ENCODE measurements at regions not wholly inside any gene's neighbourhood (a gene's known extent, or its start where the extent isn't known, plus 50 kb on each side); places are given as distances from the start of the nearest gene placed in this dataset.

DNA sequence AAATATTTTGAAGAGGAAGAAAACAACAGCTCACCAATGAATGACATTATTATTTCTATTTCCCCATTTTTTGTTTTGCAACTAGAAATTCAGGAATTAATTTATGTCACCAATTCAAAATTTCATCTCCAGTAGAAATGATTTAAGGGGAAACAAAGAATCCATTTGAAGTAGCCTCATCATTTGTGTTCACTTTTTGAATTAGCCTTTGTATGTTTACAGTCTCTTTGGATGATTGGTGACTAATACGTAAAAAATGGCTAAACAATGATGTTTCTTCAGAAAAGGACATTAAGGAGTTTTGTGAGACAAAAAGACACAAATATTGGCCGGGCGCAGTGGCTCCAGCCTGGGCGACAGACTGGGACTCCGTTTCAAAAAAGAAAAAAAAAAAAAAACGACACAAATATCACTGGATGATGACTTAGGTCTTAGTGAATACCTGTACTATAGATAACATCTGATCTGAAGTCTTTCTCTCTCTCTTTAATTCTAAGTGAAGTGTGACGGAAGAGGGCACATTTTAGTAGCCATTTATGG, 313.2 kb downstream of the PIK3C3 start:
- DNase-seq (ENCODE audit: low read depth): no peak

DNA sequence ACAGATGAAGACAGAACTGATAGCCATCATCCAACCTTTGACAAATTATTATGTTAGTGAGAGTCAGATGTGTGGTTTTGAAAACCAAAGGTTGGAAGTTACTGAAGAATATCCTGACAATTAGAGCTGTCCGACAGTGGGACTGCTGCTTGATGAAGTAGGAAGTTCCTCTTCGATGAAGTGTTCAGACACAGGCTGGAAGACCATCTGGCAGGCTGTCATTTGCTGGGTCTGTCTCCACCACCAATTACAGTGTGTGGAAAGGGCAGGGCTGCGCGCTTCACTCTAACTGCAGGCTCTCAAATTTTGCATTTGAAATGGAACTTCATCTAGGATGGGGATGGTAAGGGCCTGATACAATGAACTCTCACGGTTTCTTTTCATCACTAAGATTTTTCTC, 313.8 kb downstream of the PIK3C3 start:
- DNase-seq (ENCODE audit: low read depth): no peak

DNA sequence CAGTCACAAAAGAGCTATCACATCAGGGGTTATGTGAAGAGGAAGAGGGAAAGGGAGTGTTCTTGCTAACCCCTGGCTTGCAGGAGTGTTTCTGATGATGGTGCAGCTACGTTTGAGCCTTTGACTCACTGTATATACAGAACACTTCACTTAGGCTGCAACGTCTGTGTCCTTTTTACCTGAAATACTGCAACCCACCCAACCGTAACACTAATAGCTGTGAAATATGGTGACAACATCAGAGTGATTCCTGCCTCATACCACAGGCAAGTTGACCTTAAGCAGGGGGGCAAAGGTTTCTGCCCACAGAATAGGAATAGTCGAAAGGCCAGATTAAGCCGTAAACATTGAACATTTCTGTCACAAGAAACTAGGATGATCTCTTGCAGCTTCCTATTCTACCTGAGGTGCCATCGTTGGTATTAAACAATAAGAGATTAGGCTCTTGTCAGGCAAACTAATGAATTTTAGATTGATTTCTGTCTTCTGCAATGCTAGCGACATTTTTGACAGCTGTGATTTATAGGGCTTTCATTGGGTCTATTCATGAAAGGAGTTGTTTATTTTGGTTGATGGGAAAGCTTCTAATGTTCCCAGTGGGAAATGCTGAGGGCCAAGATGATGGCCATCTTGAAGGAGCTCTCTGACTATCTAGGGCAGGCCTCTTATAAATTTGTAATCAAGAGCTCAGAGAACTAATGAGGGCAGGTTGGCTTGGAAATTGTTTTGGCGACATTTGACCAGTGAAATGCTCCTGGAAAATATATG, 316.8 kb downstream of the PIK3C3 start:
- DNase-seq (ENCODE audit: low read depth): no peak

DNA sequence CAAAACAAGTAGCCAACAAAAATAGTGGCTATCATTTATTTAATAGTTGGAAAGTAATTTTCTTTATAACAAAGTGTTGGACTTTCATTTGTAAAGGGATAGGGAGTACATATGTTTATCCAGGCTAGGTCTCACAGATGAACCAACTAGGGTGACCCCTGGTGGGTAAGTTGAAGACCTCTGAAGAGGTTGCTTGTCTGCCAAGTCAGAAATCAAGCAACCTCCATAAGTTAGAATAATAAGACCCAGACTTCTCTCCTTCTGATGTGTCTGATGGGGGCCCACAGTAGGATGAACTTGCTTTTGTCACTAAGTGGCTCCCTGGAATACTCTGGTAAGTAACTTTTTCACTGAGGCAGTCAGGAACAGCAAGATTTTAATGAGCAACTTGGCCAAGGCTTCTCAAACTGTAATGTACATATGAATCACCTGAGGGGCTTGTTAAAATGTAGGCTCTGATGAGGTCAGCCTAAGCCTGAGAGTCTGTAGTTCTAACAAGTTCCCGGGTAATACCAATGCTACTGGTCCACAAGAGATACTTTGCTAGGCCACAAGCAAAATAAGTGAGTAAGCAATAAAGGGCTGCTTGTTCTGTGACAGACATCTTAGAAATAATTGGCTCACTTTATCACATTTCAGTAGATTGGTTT, 319.6 kb downstream of the PIK3C3 start:
- DNase-seq (ENCODE audit: low read depth): no peak

DNA sequence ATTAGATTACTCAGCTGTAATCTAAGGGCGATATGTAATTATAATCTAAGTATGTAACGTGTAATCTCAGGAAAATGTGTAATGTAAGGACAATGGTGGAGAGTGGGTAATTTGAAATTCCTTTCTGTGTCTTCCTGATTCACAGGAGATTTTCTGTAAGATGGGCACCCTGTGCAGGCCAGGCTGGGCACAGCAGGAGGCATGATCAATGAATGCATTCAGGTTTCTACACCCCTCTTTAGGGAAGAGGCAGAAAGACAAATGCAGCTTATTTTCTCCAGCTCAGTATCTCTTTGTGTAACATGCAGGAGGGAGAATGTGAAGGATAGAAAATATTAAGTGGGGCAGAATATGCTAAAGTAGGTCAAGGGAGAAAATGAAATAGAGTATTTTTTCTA, 320.1 kb downstream of the PIK3C3 start:
- DNase-seq (ENCODE audit: low read depth): no peak

DNA sequence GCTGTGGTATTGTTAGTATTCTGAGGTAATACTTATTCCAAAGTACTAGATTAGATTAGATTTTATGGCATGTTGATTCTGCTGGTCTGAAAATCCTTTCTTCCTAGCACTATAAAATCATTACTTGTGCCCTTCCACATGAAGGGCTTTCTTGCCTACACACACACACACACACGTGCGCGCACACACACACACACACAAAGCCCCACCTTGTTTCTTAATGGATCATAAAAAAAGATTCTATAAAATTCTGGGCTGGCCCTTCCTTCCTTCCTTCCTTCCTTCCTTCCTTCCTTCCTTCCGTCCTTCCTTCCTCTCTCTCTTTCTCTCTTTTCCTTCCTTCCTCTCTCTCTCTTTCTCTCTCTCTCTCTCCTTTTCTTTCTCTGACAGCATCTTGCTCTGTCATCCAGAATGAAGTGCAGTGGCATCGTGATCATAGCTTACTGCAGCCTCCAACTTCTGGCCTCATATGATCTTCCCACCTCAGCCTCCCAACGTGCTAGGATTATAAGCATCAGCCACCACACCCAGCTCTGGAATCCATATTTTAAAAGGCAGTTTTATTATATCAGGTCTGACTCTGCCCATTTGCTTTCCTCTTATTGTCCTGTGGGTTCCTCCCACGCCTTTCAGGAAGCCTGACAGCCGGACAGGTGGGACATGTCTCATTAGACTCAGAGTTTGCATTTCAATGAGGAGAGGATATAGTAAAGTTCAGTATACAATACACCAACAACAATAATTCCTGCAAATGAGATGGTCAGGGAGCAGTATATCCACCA, 321.1 kb downstream of the PIK3C3 start:
- no peak for DNase-seq (ENCODE audit: low read depth)

DNA sequence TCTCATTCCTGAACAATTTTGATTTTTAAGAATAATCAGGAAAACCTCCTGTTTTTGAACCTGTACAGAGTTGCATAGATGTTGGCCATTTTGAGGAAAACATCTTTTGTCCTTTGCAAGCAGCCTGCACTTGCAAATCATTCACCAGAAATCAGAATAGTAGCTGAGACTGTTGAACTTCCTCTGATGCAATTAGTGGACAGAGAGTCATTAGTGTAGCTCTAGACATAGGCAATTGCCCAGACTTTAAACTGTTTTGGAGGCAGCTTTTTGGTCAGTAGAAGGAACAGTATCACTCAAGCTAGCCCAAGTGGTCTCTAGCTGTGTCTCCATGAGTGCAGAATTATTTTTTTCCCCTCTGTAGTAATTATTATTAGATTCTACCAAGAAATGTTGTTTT, 326.1 kb downstream of the PIK3C3 start:
- no peak for DNase-seq (ENCODE audit: low read depth)

DNA sequence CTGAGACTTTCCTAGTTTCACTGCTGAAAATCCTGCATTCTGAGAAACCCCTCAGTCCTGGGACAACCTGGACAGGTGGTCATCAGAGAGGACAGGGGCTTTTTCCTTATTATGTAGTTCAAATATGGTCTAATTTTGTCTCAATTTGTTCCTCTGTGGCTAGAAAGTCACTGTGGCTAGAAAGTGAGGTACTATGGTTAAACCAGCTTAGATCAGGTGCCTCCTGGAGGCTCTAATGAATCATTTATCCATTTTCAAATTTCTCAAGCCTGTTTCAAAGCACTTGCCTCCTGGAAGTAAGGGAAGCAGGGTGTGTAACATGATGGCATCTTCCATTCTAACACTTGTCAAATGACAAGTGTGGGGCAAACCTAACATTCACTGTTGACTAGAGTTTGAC, 326.8 kb downstream of the PIK3C3 start:
- no peak for DNase-seq (ENCODE audit: low read depth)

DNA sequence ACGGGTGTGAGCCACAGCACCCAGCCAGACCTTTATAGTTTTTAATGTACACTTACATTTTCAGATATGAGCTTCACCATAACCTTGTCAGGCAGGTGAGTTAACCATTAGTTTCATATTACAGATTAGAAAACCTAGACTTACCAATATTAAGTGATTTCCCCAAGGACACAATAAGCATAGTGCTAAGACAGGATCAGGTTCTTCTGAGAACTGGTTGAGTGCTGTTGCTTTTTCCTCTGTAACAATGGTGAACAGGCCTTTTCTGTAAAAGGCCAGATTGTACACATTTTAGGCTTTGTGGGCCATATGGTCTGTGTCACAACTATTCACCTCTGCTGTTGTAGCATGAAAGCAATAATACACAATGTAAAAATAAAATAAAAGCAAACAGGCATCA, 332.0 kb downstream of the PIK3C3 start:
- DNase-seq (ENCODE audit: low read depth): no peak

DNA sequence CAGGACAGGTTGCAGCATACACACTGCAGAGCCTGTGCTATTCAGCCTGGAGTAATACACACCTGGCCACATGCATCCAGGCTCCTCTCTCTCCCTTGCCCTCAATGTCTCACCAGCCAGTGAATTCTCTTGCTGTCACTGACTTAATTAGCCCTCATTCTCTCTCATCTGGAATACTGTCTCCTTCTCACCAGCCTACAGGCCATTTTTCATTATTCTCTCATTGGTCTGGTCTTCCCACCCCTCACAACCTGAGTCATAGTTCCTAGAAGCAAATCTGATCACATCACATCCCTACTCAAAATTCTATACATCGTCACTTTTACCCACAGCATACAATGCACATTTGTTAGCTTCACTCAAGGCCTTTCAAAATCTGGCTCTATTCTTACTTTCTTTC, 333.1 kb downstream of the PIK3C3 start:
- no peak for DNase-seq (ENCODE audit: low read depth)

DNA sequence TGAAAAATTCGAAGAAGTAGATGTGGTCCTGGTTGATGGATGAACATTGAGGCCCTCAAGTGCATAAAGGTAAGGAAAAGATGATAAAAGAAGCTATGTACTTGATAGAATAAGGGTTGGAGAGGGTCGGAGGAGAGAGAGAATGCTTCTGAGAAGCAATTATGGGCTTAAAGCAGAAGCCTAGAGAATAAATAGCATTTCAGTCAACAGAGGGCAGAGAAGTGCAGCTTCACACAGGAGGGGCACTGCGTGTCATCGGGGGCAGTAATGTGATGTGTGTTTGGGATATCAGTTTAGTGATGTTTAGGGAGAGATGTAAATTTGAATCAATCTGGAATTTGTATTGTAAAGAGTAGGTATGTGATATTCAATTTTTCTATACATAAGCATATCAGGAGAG, 334.5 kb downstream of the PIK3C3 start:
- no peak for DNase-seq (ENCODE audit: low read depth)

DNA sequence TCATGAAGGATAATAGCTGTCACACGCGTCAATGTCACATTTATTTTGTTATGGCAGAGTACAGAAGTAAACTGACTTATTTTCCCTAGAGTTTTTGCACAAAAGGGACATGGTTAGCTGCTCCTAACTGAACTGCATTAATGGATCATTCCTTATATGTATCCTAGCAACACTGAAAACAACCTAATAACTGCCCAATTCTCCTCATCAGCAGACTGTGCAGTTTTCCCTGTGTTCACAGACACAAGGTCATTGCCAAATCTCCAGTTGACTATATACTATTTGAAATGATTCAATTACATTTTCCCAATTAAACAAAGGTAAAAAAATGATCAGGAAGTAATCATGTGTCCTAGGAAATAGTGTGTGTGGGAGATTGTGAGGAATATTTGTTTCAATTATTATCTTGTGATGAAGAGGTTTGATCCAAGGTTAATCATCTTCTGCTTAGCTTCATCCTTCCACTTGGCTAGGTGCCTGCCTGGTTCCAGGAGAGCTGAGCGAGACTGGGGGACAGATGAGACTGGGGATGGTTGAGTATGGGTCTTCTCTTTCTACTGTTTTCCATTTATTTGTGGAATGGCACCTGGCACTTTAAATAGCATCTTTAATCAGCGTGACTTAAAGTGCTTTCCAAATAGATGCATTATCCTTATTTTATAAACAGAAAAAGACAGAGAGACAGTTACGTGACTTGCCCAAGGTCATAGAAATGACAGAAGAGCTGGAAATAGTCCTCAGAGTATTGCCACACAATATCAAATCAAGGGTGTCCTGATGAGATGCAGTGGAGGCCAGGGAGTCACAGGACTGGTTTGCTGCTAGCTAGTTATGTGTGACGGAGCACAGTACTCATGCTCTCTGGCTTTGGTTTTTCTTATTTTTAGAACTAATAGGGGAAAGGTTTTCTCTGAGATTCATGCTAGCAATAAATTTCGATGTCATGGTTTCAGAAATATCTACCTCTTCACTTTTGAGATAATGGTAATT, 335.6 kb downstream of the PIK3C3 start:
- DNase-seq (ENCODE audit: low read depth): no peak

DNA sequence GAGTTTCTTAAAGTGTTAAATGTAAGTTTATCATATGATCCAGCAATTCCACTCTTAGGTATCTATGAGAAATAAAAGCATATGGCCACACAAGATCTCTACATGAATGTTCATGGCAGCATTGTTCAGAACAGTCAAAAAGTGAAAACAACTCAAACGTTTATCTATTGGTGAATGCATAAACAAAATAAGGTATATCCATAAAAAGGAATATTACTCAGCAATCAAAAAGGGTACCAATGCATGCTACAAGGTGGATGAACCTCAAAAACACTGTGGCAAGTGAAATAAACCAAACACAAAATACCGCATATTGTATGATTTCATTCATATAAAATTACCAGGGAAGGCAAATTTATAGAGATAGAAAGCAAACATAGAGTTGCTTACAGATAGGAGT, 337.6 kb downstream of the PIK3C3 start:
- DNase-seq (ENCODE audit: low read depth): no peak

DNA sequence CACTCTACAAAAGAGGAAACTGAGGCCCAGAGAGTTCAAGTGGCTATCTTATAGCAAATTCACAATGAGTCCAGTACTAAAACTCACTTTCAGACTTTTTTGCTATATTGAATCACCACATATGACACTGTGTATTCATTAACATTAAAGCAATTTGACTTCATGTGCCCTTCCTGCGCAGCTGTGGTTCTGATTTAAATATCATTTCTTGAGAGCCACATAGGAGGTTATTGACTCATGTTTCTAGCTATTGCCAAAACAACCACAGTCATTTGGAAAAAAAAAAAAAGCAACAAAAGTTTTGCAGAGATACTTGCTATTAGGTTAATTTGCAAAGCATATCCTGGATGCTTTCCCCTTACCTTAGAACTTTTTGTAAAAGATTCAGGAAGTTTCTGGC, 341.2 kb downstream of the PIK3C3 start:
- DNase-seq (ENCODE audit: low read depth): no peak

DNA sequence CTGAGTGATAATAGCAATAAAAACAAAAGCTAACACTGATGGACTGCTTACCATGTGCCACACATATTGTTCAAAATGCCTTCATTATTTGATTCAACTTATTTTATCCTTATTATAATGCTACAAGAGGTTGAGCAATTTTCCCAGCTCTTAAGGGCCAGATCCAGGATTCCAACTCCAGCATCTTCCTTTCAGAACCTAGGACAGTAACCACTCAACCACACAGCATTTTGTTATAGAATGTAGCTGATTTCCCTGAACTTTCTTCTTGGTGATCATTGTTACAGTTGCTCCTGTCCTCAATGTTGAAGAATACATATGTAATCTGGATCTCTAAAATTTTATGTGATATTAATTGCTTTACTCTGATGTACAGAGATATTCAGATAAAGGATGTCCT, 341.7 kb downstream of the PIK3C3 start:
- DNase-seq (ENCODE audit: low read depth): peak; percentile 3

DNA sequence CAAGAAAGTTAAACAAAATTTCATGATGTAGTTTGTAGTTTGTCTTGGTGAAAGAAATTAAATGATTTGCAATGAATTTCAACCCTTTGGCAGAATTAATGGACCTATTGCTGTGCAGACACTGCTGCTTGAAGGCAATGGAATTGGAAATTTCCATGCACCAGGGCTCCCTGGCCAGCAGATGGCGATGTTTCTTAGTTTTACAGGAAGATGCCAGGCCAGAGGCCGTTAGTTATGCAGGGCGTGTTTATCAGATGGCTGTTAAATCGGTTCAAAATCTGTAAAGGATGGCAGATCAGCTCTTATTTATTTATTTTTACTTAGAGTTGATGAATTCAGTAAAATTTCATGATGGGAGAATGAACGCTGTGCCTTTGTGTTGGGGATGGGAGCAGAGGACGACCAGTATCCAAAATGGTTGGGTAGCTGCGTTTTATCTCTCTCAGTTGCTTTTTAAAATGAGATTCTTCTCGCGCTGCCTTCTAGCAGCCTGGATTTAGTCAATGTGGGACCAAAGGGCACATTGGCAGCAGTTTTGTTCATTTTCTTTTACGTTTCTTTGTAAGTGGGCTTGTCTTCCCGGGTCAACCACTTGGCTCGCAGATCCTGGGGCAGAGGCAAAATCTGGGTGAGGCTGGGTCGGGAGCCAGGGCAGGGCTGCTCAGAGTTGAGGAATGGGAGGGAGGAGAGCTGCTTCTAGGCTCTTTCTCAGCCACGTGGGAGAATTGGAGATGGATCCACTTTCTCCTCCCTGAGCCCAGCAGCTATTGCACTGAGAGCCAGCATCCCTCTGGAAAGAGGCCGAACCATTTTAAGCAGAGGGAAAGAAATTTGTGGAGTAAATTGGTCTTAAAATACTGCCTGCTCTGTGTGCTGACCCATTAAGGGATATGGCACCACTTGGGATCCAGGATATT, 344.0 kb downstream of the PIK3C3 start:
- DNase-seq (ENCODE audit: low read depth): peak; percentile 30

DNA sequence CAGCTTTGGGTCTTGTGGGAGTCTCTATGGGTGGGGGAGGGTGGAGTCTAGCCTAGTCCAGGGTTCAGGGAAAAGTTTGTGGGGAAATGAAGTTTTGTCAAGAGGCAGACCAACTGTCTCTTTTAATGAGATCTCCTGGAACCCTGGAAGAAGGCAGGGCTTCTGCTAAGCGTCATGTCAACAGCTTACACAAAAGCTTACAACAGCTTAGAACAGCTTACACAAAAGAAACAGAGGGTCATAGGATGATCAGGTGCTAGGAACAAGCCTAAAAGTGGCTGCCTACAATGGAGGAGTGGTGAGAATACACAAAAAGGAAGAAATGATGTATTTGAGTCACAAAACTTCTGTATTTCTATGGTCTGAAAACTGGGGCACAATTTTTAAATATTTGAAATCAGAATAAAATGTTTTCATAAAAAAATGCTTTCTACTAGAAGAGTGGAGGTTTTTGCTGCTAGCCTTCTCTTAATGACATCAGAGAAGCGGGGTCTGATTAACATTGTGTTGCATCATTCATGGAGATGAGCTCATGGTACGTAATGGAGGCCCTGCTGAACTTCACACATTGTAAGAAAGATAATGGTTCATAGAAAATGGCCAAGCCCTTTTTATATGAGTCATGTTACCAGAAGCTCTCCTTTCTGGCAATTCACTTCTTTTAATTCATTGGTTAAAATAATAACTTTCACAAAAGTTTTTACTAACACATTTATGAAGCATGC, 351.0 kb downstream of the PIK3C3 start:
- no peak for DNase-seq (ENCODE audit: low read depth)

DNA sequence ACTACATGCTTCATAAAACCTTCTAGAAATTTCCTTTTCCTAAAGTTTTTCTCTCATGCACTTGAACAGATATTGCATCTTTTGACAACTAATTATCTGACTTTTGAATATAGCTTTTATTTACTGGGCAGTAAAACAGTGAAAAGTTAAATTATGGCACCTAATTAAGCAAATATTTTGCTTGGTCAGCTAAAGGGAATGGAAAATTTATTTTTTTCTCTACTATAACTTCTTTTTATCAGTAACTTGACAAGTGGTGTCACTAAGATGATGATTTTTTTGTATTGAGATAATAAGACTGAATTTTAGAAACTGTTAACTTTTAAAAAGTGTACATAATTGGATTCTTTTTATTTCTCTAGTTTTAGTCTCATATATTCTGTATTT, 351.6 kb downstream of the PIK3C3 start:
- DNase-seq (ENCODE audit: low read depth): no peak

DNA sequence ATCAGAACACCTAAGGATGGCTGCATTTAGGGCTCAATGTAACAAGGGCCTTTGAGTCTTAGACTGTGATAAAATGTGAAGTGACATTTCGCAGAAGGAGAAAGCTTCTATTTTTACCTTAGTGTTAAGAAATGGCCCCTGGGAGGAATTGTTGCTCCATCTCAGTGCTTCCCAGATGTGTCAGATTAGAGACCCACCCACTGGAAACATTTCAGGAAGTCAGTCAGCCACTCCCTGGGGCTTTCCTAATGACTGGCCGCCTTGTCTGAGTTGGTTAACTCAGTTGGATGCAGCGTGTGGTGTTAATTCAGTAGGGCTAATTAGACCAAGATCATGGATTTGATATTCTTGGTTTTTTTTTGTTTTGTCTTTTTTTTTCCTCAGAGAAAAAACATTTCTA, 355.9 kb downstream of the PIK3C3 start:
- peak; percentile 13 for DNase-seq (ENCODE audit: low read depth)

DNA sequence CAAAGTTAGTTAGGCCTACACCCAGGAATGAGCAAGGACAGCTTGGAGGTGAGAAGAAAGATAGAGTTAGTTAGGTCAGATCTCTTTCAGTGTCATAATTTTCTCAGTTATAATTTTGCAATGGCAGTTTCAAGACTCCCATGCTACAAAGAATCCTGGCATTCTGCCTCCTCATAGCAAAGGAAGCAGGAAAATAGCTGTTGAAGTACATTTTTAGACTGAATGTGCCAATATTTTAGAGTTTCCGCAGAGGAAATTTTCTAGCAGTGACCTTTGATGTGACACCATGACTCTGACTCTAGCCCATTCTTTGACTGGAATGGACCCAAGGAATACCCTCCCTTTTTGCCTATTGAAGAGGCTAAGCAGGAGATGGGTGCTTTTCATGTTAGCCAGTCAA, 371.7 kb downstream of the PIK3C3 start:
- DNase-seq (ENCODE audit: low read depth): no peak

Data from non-pigmented ciliary epithelial cell (primary cell).